Activated naive CD4-positive, alpha-beta T cell treated with anti-CD3 and anti-CD28 coated beads, Interleukin-2, amount 50 U/mL, for 16 hours (primary cell): ENCODE measurements at regions not wholly inside any gene's neighbourhood (a gene's known extent, or its start where the extent isn't known, plus 50 kb on each side); places are given as distances from the start of the nearest gene placed in this dataset.
"Not testable (repeated sequence)": the region's sequence is repeated elsewhere in the genome, so short reads cannot be mapped to it uniquely, and the experiment has no call there.

Experiments used
- DNase-seq: peaks from one replicate; pipeline ENCODE4 v3.0.0-alpha.2; 2020

GRCh38 chr16:55043499-55043898 is 112.8 kb downstream of the IRX5 start:
- DNase-seq = no peak

DNA sequence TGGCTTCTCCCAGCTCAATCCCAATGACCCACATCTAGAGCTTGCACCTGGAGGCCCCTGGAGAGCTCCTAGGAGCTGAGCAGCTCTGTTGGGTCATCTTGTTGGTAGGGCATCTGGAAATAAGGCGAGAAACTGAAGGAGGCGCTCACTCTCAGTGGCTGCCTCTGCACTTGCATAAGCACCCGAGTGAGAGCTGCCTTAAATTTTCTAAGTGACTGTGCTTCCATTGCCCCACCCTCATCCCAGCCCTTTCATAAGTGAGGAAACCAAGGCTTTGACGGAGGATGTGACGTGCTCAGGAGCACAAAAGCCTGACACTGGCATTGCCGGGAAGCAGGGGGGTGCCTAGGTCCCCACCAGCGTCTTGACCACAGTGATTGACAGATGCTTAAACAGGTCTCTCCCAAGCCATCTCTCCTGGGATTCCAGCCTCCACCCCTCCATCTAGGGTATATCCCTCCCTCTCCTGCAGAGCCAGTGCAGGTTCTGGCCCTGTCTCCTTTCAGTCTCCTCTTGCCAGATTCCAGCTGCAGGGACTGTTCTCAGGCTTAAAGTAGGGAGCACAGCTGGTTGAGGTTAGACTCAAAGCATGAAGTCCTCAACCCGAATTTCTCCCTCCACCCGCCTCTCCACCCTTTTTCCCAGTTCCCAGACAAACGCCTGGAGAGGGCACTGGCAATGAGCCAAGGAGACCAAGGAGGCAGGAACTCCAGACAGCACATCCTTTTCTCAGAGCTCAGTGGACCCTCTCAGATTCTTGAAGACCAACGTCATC is 113.7 kb downstream of the IRX5 start:
- no peak for DNase-seq

DNA sequence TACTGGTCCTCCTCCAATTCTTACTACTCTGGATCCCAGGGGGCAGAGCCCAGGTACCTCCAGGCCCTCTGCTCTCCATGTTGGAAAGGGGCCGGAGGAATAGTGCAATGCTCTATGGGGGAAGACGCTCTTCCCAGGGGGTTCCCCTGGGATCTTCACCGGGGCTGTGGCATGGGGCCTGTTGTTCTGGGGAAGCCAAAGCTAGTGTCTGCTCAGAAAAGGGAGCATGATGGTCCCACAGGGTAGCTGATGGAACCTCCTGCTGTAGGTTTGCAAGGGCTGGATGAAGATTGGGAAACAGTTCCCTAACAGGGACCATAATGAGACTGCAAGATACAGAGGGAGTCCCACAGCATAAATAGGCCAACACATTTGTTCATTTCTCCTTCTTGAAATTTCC is 114.7 kb downstream of the IRX5 start:
- no peak for DNase-seq

- DNase-seq = no peak
These were observed 115.2 kb downstream of the IRX5 start for GRCh38 chr16:55045756-55046460.

DNA sequence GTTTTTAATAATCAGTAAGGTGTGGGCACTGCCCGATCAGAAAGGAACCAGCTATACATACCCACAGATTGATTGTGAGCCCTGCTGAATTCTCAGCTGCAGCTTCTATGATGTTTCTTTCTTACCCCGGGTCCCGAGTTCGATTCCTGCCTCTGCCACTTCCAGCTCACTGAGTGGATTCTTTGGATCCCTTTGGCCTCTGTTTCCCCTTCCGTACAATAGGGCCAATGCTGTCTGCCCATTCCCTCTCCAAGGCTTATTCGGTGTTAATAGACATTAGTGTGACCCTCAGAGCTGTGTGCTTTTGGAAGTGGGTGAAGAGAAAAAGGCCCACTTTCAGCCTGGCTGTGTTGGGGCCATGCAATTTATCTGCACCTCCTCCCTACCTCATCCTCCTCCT is 115.8 kb downstream of the IRX5 start:
- no peak for DNase-seq

DNA sequence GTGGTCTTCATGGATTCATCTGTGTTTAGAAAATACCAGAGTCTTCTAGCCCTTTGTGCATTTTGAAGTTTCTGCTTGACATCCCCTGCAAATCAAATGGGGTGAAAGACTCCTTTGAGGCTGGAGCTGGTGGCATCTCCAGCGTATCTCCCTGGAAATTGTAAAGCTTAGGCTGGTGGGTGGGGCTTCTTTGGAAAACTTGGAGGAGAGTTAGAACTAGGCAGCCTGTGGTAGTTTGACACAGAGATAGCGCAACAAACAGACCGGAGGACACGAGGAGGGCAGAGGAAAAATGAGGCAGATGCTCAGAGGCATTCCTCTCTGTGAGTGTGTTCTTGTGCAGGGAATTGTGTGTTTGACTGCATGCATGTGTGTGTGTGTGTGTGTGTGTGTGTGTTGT is 116.3 kb downstream of the IRX5 start:
- no peak for DNase-seq

GRCh38 chr16:55047331-55047730 is 116.7 kb downstream of the IRX5 start:
- DNase-seq = no peak

- DNase-seq = no peak
These were observed 117.3 kb downstream of the IRX5 start for GRCh38 chr16:55047903-55048497.

GRCh38 chr16:55048745-55049144 is 118.1 kb downstream of the IRX5 start:
- DNase-seq = no peak

DNA sequence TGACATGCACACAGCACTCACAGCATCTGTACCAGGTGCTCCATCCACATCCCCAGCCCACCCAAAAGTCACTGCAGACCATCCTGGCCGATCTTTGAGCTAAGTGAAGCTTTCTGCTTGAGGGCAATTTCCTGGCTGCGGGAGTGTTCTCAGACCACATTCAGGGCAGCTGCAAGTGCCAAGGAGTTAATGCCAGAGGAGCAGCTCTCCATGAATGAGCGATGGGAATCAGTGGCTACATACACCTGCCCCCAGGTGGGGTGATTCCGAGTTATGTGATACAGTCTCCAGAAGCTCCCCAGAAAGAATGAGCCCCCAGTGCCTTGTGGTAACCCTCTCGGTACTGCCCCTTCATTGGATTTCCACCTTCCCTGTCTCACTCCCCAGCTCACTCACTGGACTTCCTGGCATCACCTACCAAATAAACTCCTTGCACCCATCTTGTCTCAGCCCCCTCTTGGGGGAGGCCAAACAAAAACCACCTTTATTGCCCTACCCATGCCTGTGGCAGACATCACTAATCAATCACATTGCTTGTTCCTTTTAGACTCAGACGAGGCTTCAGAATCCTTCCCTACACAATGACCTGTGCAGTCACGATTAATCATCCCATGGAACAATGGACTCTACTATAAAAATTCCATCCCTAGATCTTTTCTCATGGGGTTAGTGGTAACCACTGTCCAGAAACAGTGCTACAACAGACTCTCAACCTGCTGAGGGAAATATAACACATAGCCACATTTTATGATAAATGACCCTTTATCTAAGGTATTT is 121.1 kb downstream of the IRX5 start:
- DNase-seq = no peak

- no peak for DNase-seq
These were observed 121.7 kb downstream of the IRX5 start for GRCh38 chr16:55052348-55052734.

- no peak for DNase-seq
These were observed 122.2 kb downstream of the IRX5 start for GRCh38 chr16:55052741-55053415.

GRCh38 chr16:55055262-55055661 is 124.6 kb downstream of the IRX5 start:
- no peak for DNase-seq

DNA sequence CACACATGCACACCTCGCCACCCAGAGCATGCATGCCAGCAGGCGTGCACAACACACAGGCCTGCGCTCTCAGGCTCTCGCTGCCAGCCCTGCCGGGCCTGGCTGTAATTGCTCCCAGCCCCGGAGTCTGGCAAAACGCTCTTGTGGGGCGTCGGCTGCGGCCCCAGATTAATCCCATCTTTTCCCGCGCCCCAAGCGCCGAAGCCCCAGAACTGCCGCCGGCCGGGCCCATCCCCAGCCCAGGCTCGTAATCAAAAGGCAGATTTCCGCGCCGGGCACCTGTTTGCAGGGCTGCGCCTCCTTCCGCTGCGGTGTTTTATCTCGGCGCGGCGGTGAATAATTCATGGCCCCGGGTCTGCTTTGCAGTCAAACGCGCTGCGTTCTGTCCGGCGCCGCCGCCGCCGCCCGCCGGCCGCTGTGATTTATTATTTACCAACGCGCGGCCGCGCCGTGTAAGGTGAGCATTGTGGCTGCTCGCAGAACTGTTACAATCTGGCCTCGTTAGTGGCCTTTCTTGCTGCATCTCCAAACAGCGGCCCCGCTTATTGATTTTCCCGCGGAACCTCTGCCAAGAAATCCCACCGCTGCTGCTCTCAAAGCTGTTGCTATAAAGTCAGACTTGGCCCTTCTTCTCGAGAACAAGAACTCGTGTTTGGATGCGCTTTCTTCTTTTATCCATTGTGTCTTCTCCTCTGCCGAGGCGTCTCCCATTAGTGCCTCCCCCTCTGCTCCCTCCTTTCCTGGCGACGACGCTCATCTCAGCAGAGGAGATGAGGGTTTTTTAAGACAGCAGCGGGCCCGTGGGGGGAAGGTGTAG is 126.1 kb downstream of the IRX5 start:
- DNase-seq = no peak

GRCh38 chr16:55057866-55058265 is 127.2 kb downstream of the IRX5 start:
- no peak for DNase-seq

DNA sequence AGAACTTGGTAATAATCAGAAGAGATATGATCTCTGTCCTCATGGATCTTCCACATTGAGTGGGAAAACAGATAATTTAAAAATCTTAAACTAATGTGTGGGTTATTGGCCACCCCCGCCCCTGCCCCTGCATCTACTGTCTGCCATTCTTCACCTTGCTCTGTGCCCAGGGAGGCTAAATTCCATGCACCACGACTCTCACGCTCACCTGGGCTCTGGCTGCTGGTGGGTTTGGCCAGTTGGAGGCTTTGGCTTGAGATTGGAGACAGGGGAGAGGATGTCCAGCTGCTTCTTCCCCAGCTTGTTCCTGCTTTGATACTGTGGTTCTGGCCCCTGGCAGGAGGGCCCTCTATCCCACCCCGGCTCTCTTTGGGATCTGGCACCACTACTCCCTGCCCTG is 127.9 kb downstream of the IRX5 start:
- DNase-seq = no peak

- no peak for DNase-seq
These were observed 128.5 kb downstream of the IRX5 start for GRCh38 chr16:55059146-55059545.

DNA sequence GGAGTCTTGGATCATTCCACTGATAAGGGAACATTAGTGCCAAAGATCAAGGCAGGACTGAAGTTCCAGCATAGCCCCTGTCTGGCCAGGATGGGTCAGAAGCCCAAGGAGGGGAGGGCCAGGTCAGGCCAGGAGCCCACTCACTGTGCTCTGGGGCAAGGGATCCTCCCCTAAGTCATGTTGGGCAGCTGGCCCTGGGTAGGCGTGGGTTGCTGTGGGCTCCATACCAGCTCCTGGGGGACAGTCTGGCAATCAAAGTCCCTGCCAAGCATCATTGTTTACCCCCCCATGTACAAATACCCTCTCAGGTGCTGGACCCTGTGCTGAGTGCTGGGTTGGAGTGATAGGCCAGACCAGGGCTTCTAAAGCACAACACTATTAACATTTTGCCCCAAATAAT is 130.5 kb downstream of the IRX5 start:
- DNase-seq = no peak

GRCh38 chr16:55062442-55062841 is 131.8 kb downstream of the IRX5 start:
- no peak for DNase-seq

DNA sequence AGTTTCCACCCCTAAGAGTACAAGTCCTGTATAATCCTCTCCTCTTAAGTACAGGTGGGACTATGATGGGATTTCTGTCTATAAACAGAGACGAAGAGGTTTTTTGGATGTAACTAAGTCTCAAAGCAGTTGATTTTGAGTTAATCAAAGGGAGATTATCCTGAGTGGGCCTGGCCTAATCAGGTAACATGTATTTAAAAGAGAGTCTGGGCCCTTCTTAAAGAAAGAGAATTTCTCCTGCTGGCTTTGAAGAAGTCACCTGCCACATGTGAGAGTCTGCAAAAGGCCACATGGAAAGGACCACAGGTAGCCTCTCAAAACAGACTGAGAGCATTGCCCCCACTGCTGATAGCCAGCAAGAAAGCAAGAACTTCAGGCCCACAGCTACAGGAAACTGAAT is 142.3 kb downstream of the IRX5 start:
- DNase-seq = no peak

DNA sequence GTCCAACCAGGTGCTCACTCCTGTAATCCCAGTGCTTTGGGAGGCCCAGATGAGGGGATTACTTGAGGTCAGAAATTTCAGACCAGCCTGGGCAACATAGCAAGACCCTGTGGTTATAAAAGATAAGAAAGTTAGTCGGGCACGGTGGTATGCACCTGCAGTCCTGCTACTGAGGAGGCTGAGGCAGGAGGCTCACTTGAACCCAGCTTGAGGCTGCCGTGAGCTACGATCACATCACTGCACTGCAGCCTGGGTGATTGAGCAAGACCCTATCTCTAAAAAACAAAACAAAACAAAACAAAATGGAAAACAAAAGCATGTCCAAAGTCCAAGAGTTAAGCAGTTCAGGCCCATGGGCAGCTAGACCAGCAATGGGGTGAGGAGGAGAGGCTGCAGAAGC is 143.2 kb downstream of the IRX5 start:
- no peak for DNase-seq

DNA sequence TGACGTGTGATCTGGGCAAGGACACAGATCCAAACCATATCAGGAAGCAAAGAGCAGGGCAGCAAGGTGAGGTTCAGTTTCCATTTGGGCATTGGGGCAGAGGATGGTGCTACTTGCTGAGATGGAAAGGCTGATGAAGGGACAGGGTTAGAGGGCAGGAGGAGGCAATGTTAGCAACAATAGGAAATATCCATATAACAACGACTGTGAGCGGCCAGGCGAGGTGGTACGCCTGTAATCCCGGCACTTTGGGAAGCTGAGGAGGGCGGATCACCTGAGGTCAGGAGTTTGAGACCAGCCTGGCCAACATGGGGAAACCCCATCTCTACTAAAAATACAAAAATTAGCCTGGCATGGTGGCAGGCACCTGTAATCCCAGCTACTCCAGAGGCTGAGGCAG is 144.5 kb downstream of the IRX5 start:
- DNase-seq = not testable (repeated sequence)
